MCF 10A (cell line): ENCODE measurements at regions not wholly inside any gene's neighbourhood (a gene's known extent, or its start where the extent isn't known, plus 50 kb on each side); places are given as distances from the start of the nearest gene placed in this dataset.

Source experiments
- BruUV-seq: library from RNA; stranded (reverse); fragments of 400-500 nt; replicated peaks from 2 replicates; lab custom pipeline; 2021; lab: Mats Ljungman, UMichigan
- CTCF ChIA-PET: fragments of 300-600 bp; sonication (Branson Sonifier 250); formaldehyde crosslinking; extraction: SDS; loops from one replicate; lab custom pipeline; 2021; ENCODE audit warnings: antibody characterized with exemption, inconsistent platforms; lab: Yijun Ruan, JAX
- POLR2A ChIA-PET: fragments of 300-600, 350-650 bp; sonication (Branson Sonifier 250); formaldehyde crosslinking; extraction: SDS; loops from one replicate; lab custom pipeline; 2020; ENCODE audit warnings: antibody characterized with exemption, inconsistent platforms; lab: Yijun Ruan, JAX
- DNase-seq: peaks from one replicate; pipeline ENCODE4 v3.0.0-alpha.2; 2018; ENCODE audit not compliant: unreplicated experiment
- H3K27ac Mint-ChIP-seq: one replicate; pipeline ENCODE4 v1.8.0; 2022; ENCODE audit warnings: mild to moderate bottlenecking, low read depth, mixed read lengths; ENCODE audit not compliant: unreplicated experiment
- H3K27me3 Mint-ChIP-seq: one replicate; pipeline ENCODE4 v1.8.0; 2022; ENCODE audit warnings: mixed read lengths; ENCODE audit not compliant: insufficient read depth, unreplicated experiment
- H3K36me3 Mint-ChIP-seq: one replicate; pipeline ENCODE4 v1.8.0; 2022; ENCODE audit warnings: mild to moderate bottlenecking, moderate library complexity, mixed read lengths; ENCODE audit not compliant: insufficient read depth, unreplicated experiment
- H3K4me1 Mint-ChIP-seq: one replicate; pipeline ENCODE4 v1.8.0; 2022; ENCODE audit warnings: mixed read lengths; ENCODE audit not compliant: insufficient read depth, unreplicated experiment
- H3K4me3 Mint-ChIP-seq: one replicate; pipeline ENCODE4 v1.8.0; 2022; ENCODE audit warnings: mild to moderate bottlenecking, moderate library complexity, mixed read lengths; ENCODE audit not compliant: unreplicated experiment
- H3K9me3 Mint-ChIP-seq: one replicate; pipeline ENCODE4 v1.8.0; 2022; ENCODE audit warnings: mixed read lengths; ENCODE audit not compliant: unreplicated experiment
- intact Hi-C: fragments of 100-400 bp; cut with micrococcal nuclease; formaldehyde crosslinking; loops from 2 replicates; pipeline ENCODE4 v1.14.1; 2022
- TF ChIP-seq, protein P1 (sequence below): fragments of 200-600 bp; IDR thresholded peaks from one replicate; pipeline ENCODE4 v1.8.0; 2022; ENCODE audit warnings: antibody characterized with exemption, mild to moderate bottlenecking; ENCODE audit not compliant: unreplicated experiment

DNA sequence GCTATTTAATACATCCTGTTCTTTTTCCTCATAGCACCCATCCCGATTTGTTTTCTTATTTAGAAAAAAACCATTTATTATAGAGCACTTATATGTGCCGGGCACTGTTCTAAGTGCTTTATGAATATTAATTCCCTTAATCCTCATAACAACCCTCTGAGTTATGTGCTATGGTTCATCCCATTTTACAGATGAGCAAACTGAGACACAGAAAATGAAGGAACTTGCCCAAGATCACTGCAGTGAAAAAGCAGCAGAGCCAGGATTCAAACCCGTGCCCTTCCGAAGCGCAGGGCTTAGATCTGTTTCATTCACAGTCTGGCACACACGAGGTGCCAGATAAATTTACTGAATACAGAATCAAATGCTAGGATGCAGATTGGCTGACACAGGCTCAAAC is 85.1 kb upstream of the ZC3H12A start:
- H3K36me3 Mint-ChIP-seq = no peaks in the 10 kb centered on the region
- intact Hi-C loops = no loop called here
- peaks cover 25% of the 10 kb centered on the region for H3K27me3 Mint-ChIP-seq
- no peak overlapping the region for H3K27ac Mint-ChIP-seq
- BruUV-seq = no TSS peak
- POLR2A ChIA-PET = no interaction called here
- H3K4me3 Mint-ChIP-seq = no peak overlapping the region
- DNase-seq = no peak
- TF ChIP-seq, protein P1, sequence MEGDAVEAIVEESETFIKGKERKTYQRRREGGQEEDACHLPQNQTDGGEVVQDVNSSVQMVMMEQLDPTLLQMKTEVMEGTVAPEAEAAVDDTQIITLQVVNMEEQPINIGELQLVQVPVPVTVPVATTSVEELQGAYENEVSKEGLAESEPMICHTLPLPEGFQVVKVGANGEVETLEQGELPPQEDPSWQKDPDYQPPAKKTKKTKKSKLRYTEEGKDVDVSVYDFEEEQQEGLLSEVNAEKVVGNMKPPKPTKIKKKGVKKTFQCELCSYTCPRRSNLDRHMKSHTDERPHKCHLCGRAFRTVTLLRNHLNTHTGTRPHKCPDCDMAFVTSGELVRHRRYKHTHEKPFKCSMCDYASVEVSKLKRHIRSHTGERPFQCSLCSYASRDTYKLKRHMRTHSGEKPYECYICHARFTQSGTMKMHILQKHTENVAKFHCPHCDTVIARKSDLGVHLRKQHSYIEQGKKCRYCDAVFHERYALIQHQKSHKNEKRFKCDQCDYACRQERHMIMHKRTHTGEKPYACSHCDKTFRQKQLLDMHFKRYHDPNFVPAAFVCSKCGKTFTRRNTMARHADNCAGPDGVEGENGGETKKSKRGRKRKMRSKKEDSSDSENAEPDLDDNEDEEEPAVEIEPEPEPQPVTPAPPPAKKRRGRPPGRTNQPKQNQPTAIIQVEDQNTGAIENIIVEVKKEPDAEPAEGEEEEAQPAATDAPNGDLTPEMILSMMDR = no peak
- no peaks in the 10 kb centered on the region for H3K4me1 Mint-ChIP-seq
- CTCF ChIA-PET = interaction anchor here (0.5 kb wide), 1 partner anchor 62 kb away, joined by 3 read pairs; no protein-coding TSS in a partner anchor
- no peaks in the 10 kb centered on the region for H3K9me3 Mint-ChIP-seq

DNA sequence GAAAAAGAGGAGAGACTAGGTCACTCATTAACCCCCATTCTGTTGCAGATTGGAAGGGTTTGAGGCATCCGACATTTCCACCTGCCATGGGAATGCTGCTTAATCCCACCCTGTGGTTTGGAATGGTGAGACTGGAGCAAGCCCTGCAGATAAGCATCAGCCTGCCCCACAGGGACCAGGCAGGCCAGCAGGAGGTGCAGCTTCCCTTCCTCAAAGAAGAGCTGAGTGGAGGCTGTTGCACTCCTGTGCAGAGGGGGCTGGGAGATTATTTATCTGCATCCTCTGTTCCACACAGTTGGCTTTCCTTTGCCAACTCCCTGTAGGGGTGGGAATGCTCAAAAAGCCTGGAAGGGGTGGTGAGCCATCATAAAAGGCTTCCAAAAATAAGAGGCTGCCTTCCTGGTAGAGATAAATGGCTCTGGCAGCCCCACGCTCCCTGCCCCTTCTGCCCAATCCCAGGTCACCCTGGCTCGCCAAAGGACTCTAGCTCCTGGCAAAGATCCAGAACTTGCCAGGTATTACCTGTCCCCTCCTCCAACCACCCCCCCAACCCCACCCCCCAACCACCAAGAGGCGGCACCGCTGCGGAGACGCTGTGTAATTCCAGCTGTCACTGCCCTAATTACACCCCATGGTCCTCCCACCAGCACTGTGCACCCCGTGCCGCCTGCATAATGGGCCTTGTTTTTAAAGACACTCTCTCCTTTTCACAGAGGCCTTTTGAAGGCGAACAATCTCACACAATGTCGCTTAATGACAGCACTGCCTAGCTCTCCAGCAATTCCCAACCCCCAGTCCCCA is 83.0 kb upstream of the ZC3H12A start:
- intact Hi-C loops = no loop called here
- ChIA-PET POLR2A (no interaction called here), CTCF (interaction anchor here (1.8 kb wide), 1 partner anchor 43 kb away, joined by 8 read pairs; no protein-coding TSS in a partner anchor)
- no peaks in the 10 kb centered on the region for H3K9me3 Mint-ChIP-seq
- BruUV-seq = no TSS peak
- H3K4me3 Mint-ChIP-seq = no peak overlapping the region
- TF ChIP-seq, protein P1 = no peak
- no peaks in the 10 kb centered on the region for H3K36me3 Mint-ChIP-seq
- no peaks in the 10 kb centered on the region for H3K4me1 Mint-ChIP-seq
- no peak overlapping the region for H3K27ac Mint-ChIP-seq
- DNase-seq = no peak
- peaks cover 46% of the 10 kb centered on the region for H3K27me3 Mint-ChIP-seq

DNA sequence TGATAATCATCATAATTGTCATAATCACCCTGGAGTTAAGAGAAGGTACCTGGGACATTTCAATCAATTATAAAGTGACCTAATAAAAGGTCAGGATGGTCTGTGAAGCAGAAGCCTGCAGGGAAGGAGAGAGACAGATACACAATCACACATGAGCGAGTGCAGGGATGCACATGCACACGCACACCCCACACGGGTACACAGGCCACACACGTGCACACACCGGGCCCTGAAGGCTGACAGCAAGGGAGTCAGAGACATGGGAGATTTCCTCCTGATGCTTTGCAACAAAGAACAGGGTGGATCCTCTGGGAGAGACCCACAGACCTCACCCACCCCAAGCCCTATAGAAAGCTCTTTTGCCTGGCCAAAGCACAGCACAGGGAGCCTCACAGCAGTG is 82.3 kb upstream of the ZC3H12A start:
- no peaks in the 10 kb centered on the region for H3K9me3 Mint-ChIP-seq
- no peak overlapping the region for H3K27ac Mint-ChIP-seq
- TF ChIP-seq, protein P1 = no peak
- intact Hi-C loops = no loop called here
- H3K4me3 Mint-ChIP-seq = no peak overlapping the region
- no peaks in the 10 kb centered on the region for H3K36me3 Mint-ChIP-seq
- no peaks in the 10 kb centered on the region for H3K4me1 Mint-ChIP-seq
- H3K27me3 Mint-ChIP-seq = peaks cover 52% of the 10 kb centered on the region
- CTCF ChIA-PET = interaction anchor here (0.8 to 1.8 kb wide), 2 partner anchors 42 to 875 kb away, joined by 3 to 8 read pairs; no protein-coding TSS in a partner anchor
- POLR2A ChIA-PET = interaction anchor here (0.6 kb wide), 1 partner anchor 75 kb away, joined by 4 read pairs; no protein-coding TSS in a partner anchor
- BruUV-seq = no TSS peak
- no peak for DNase-seq
